ENCODE measurements at regions not wholly inside any gene's neighbourhood (a gene's known extent, or its start where the extent isn't known, plus 50 kb on each side); places are given as distances from the start of the nearest gene placed in this dataset.

DNA sequence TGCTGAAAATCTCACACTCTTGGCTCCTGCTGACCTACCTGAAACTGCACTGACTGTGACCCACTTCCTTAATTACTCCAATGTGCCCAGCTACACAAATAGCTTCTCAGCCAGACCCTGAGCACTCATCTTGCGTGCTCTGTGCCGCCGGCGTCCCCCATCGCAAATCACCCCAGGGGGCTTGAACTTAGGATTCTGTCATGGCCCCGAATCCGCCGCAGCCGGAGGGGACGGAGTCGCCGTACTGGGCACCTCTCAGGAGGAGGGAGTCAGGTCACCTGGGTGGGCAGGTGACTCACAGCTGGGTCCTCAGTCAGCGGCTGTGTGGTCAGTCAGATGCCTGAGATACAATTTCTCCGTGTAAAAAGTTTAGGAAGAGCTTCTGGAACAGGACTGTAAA is 804.9 kb upstream of the SALL3 start:
- no peaks in the 10 kb centered on the region for H3K36me3 Mint-ChIP-seq (ENCODE audit: insufficient read depth, unreplicated experiment)
- no TSS peak for BruUV-seq (replicated peaks)

DNA sequence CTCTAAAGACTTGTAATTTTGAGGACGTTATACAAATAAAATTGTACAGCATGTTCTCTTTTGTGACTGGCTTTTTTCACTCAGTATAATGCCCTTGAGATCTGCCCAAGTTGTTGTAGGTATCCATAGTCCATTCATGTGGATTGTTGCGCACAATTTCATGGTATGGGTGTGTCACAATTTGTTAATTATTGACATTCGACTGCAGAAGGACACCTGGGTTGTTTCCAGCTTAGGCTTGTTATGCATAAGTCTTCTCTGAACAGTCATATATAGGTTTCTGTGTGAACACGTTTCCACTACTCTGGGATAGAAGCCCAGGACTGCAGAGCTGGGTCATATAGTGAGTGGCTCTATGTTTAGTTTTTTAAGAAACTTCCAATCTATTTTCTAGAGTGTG is 800.8 kb upstream of the SALL3 start:
- TF ChIP-seq, protein P1, sequence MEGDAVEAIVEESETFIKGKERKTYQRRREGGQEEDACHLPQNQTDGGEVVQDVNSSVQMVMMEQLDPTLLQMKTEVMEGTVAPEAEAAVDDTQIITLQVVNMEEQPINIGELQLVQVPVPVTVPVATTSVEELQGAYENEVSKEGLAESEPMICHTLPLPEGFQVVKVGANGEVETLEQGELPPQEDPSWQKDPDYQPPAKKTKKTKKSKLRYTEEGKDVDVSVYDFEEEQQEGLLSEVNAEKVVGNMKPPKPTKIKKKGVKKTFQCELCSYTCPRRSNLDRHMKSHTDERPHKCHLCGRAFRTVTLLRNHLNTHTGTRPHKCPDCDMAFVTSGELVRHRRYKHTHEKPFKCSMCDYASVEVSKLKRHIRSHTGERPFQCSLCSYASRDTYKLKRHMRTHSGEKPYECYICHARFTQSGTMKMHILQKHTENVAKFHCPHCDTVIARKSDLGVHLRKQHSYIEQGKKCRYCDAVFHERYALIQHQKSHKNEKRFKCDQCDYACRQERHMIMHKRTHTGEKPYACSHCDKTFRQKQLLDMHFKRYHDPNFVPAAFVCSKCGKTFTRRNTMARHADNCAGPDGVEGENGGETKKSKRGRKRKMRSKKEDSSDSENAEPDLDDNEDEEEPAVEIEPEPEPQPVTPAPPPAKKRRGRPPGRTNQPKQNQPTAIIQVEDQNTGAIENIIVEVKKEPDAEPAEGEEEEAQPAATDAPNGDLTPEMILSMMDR (IDR thresholded peaks at IDR 0.05; ENCODE audit: unreplicated experiment), result no peak
- H3K27ac Mint-ChIP-seq (ENCODE audit: low read depth, unreplicated experiment), result no peak overlapping the region
- intact Hi-C loops (cut with micrococcal nuclease), result no loop called here
- no peaks in the 10 kb centered on the region for H3K36me3 Mint-ChIP-seq (ENCODE audit: insufficient read depth, unreplicated experiment)
- H3K4me1 Mint-ChIP-seq (ENCODE audit: insufficient read depth, unreplicated experiment), result no peaks in the 10 kb centered on the region
- ChIA-PET CTCF (interaction anchor here (0.7 kb wide), 1 partner anchor 173 kb away, joined by 4 read pairs; no protein-coding TSS in a partner anchor), POLR2A (no interaction called here)
- BruUV-seq (replicated peaks), result no TSS peak
- H3K9me3 Mint-ChIP-seq (ENCODE audit: unreplicated experiment), result peaks cover 50% of the 10 kb centered on the region
- H3K4me3 Mint-ChIP-seq (ENCODE audit: unreplicated experiment), result no peak overlapping the region
- H3K27me3 Mint-ChIP-seq (ENCODE audit: insufficient read depth, unreplicated experiment), result no peaks in the 10 kb centered on the region
- no peak for DNase-seq (ENCODE audit: unreplicated experiment)

More for the DNA sequence above, 804.9 kb upstream of the SALL3 start:
- Mint-ChIP-seq H3K27me3 (ENCODE audit: insufficient read depth, unreplicated experiment) (no peaks in the 10 kb centered on the region), H3K9me3 (ENCODE audit: unreplicated experiment) (peaks cover 47% of the 10 kb centered on the region), H3K4me1 (ENCODE audit: insufficient read depth, unreplicated experiment) (no peaks in the 10 kb centered on the region), H3K27ac (ENCODE audit: low read depth, unreplicated experiment) (no peak overlapping the region), H3K4me3 (ENCODE audit: unreplicated experiment) (no peak overlapping the region)
- POLR2A ChIA-PET, result no interaction called here
- TF ChIP-seq, protein P1 (IDR thresholded peaks at IDR 0.05; ENCODE audit: unreplicated experiment), result no peak
- CTCF ChIA-PET, result no interaction called here
- DNase-seq (ENCODE audit: unreplicated experiment), result no peak
- intact Hi-C loops (cut with micrococcal nuclease), result no loop called here

DNA sequence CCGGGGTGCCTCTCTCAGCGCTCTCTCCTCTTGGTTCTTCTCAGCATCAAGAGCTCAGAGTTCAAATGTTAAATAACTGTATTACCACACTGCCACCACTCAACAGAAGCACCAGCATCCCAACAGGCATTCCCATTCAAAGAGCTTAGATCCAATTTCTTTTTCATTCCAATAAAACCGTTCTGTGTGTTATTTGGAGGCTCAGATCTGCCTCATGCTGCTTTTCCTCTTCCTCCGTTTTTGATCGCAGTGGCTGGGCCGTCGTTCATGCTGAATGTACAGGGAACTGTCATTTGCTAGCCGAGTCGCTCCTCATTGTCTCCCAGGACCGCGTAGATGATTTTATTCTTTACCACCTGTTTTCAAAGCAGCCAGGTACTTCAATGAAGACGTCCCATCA is 798.9 kb upstream of the SALL3 start:
- Mint-ChIP-seq H3K36me3 (ENCODE audit: insufficient read depth, unreplicated experiment) (no peaks in the 10 kb centered on the region), H3K27me3 (ENCODE audit: insufficient read depth, unreplicated experiment) (no peaks in the 10 kb centered on the region), H3K9me3 (ENCODE audit: unreplicated experiment) (peaks cover 38% of the 10 kb centered on the region), H3K4me3 (ENCODE audit: unreplicated experiment) (no peak overlapping the region), H3K27ac (ENCODE audit: low read depth, unreplicated experiment) (no peak overlapping the region), H3K4me1 (ENCODE audit: insufficient read depth, unreplicated experiment) (no peaks in the 10 kb centered on the region)
- intact Hi-C loops (cut with micrococcal nuclease), result no loop called here
- TF ChIP-seq, protein P1 (IDR thresholded peaks at IDR 0.05; ENCODE audit: unreplicated experiment), result no peak
- ChIA-PET CTCF (interaction anchor here (0.5 to 1.0 kb wide), 3 partner anchors 164 to 283 kb away, joined by 3 to 5 read pairs (median 4); no protein-coding TSS in a partner anchor), POLR2A (interaction anchor here (0.8 kb wide), 1 partner anchor 511 kb away, joined by 4 read pairs; no protein-coding TSS in a partner anchor)
- no TSS peak for BruUV-seq (replicated peaks)
- no peak for DNase-seq (ENCODE audit: unreplicated experiment)

DNA sequence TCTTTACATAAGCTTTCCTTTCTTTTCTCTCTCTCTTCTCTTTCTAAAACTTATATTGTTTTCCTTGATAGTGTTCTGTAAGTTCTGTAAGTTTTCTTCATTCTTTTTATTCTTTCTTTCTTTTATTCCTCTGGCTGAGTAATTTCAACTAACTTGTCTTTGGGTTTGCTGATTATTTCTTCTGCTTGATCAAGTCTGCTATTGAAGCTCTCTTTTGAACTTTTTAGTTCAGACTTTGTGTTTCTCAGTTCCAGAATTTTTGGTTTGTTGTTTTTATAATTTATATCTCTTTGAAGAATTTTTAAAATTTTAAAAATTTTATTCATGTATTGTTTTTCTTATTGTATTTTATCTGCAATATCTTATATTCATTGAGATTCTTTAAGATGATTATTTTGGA is 795.8 kb upstream of the SALL3 start:
- no peaks in the 10 kb centered on the region for H3K36me3 Mint-ChIP-seq (ENCODE audit: insufficient read depth, unreplicated experiment)
- no peak overlapping the region for H3K27ac Mint-ChIP-seq (ENCODE audit: low read depth, unreplicated experiment)
- CTCF ChIA-PET, result interaction anchor here (0.6 kb wide), 1 partner anchor 1922 kb away, joined by 3 read pairs; no protein-coding TSS in a partner anchor
- peaks cover 19% of the 10 kb centered on the region for H3K9me3 Mint-ChIP-seq (ENCODE audit: unreplicated experiment)
- no peak overlapping the region for H3K4me3 Mint-ChIP-seq (ENCODE audit: unreplicated experiment)
- no peaks in the 10 kb centered on the region for H3K4me1 Mint-ChIP-seq (ENCODE audit: insufficient read depth, unreplicated experiment)
- POLR2A ChIA-PET, result no interaction called here
- no peak for DNase-seq (ENCODE audit: unreplicated experiment)
- no TSS peak for BruUV-seq (replicated peaks)
- no peaks in the 10 kb centered on the region for H3K27me3 Mint-ChIP-seq (ENCODE audit: insufficient read depth, unreplicated experiment)
- intact Hi-C loops (cut with micrococcal nuclease), result no loop called here
- TF ChIP-seq, protein P1 (IDR thresholded peaks at IDR 0.05; ENCODE audit: unreplicated experiment), result no peak

All from MCF 10A (cell line).